ENCODE measurements at regions not wholly inside any gene's neighbourhood (a gene's known extent, or its start where the extent isn't known, plus 50 kb on each side); places are given as distances from the start of the nearest gene placed in this dataset.
"Not testable (repeated sequence)": the region's sequence is repeated elsewhere in the genome, so short reads cannot be mapped to it uniquely, and the experiment has no call there.

- no peak for DNase-seq (ENCODE audit: low read depth)
Measured at GRCh38 chr4:59457576-59457975, 1742.5 kb upstream of the ADGRL3 start.

GRCh38 chr4:59484944-59485343, 1715.2 kb upstream of the ADGRL3 start:
- DNase-seq (ENCODE audit: low read depth): no peak

DNA sequence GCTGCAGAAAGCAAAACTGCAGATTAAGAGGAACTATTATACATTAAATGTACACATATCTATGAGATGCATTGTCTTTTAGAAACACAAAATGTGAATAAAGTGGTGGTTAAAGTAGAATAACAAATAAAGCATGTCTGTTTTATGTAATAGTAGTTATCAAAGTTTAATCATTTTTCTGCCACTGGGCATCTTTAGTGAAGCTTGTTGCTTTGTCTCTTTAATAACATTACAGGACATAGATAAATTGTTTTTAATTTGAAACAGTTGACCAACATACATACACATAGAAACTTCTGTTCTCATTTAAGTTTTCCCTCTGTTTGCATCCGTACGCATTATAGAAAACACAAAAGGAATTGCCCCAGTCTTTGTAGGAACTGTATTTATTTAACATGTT, 1700.0 kb upstream of the ADGRL3 start:
- DNase-seq (ENCODE audit: low read depth): no peak

GRCh38 chr4:59503731-59504130, 1696.4 kb upstream of the ADGRL3 start:
- no peak for DNase-seq (ENCODE audit: low read depth)

DNA sequence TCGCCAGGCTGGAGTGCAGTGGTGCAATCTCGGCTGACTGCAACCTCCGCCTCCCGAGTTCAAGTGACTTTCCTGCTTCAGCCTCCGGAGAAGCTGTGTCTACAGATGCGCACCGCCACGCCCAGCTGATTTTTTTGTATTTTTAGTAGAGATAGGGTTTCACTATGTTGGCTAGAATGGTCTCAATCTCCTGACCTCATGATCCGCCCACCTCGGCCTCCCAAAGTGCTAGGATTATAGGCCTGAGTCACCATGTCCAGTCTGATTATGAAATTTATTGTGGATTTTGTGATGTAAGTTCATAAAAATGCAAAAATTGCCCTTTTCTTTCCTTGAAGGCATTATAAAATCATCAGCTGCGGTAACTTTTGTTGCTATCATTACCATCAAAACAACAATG, 1688.3 kb upstream of the ADGRL3 start:
- peak; percentile 7 for DNase-seq (ENCODE audit: low read depth)

DNA sequence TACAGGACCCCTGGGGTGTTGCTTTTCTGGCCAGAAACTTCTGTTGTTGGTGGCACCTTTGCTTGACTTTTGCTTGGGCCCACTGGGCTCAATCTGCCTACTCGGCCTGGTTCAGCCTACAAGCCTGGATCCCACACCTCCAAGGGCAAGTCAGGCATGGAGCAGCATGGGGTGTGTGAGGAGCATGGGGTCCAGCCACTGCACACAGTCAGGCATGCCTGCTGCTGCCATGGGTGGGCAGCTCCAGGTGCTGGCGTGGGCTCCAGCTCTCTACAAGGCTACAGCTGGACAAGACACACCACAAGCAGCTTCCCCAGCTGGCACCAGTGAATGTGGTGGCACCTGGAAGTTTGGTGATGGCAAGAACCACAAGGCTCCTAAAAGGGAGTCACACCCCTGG, 1683.1 kb upstream of the ADGRL3 start:
- no peak for DNase-seq (ENCODE audit: low read depth)

GRCh38 chr4:59518005-59518823, 1681.9 kb upstream of the ADGRL3 start:
- DNase-seq (ENCODE audit: low read depth): no peak

DNA sequence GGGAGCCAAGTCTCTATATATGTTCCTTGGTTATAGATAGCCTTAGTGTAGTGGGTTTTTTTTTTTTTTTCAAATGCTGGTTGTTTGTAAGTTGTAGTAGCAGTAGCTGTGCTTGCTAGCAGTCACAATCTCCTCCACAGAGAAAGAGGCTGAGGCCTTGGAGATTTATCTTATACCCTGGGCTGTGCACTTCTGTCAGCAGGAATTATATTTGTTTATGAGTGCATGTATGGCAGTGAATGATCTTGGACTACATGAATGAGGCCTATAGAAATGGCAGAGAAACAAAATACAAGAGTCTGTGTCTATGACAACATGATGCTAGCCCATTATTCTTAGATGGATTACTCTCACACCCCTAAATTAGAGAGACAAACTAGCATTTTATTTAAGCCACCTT, 1674.2 kb upstream of the ADGRL3 start:
- no peak for DNase-seq (ENCODE audit: low read depth)

DNA sequence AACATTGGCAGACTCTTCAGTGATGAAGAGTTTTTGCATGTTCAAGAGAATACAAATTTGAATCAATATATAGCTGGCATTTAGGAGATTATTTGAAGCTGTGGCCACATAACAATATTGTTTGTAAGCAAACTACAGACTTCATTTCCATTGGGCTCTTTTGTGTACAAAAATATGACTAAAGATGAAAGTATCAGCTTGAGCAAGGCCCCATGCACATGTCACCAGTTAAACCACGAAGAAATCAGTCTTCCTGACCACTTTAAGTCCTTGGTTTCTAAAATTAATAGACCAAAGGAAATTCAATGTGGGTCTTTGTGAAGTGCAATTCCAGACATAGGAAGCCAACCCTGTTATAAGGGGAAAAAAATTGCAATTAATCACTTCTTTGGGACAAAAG, 1664.6 kb upstream of the ADGRL3 start:
- no peak for DNase-seq (ENCODE audit: low read depth)

DNA sequence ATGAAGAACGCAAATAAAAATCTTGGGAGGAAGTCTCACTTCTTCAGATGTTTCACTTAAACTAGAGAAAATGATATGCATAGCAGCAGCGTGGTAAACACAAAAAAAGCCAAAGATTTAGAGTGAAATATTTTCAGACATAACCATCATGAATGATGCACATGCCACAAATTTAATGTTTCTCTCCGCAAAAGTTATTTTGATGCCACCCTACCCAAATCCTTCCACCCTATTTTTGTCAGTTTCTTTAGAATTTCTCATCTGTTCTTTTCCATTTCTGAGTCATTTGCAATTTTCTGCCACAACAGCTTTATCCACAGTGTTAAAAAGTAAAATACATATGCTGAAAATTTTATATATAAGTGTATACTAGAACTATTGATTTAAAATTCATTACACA, 1663.7 kb upstream of the ADGRL3 start:
- no peak for DNase-seq (ENCODE audit: low read depth)

GRCh38 chr4:59537246-59537886, 1662.8 kb upstream of the ADGRL3 start:
- peak; percentile 68 for DNase-seq (ENCODE audit: low read depth)

DNA sequence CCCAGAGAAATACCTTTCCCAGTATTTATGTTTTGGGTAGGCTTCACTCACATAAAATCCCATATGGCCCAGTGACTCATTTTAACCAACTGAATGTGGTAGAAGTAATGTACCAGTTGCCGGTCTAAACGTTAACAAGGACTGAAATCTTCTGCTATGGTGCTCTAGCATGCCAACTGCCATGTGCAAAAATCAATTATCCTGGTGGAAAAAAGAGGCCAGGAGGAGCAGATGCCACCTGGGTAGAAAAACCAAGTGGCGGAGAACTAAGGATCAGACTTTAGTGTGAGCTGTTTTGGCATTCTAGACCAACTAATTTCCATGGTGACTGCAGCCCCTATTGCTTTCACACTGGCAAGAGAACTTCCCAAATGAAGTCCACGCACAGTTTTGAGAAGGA, 1660.7 kb upstream of the ADGRL3 start:
- no peak for DNase-seq (ENCODE audit: low read depth)

DNA sequence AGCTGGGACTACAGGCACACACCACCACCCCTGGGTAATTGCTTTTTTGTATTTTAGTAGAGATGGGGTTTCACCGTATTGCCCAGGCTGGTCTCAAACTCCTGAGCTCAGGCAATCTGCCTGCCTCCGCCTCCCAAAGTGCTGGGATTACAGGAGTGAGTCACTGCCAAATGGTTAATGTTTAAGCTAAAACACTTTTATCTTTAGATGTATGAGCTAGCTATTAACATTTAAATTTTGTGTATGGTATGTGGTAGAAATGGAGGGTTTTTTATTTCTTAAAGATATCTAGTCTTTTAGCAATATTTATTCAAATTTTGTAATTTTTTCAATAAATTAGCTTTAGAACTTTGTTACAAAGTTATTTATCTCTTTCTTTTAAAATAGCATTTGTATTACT, 1659.8 kb upstream of the ADGRL3 start:
- DNase-seq (ENCODE audit: low read depth): no peak

DNA sequence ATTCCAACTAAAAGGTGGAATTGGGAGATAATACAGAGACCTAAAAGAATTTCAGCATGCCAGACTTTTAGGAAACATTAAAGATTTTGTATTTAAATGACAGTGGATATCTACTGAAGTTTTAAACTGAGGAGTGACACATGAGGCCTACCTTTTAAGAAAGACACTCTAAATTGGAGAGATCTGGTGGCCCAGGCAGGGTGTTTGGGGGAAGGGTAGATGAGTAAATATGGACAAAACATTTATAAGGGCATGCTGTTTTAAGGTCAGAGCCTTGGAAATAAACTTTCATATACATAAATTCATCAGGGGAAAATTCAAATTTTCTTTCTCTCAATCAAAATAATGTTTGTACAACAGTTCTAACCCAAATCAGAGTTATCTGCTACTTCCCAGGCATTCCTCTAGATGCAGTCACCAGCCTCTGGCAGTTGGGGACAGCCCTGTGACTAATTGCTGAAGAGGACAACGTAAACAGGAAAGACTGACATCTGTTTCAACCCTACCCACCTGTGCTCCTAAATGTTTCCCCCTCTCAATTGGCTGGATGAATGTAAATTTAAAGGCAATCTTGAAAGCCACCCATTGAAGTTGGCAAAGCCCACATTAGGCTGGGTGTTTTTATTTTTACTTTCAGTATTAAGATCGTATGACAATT, 1646.9 kb upstream of the ADGRL3 start:
- peak; percentile 80 for DNase-seq (ENCODE audit: low read depth)

GRCh38 chr4:59553721-59554091, 1646.4 kb upstream of the ADGRL3 start:
- peak; percentile 50 for DNase-seq (ENCODE audit: low read depth)

DNA sequence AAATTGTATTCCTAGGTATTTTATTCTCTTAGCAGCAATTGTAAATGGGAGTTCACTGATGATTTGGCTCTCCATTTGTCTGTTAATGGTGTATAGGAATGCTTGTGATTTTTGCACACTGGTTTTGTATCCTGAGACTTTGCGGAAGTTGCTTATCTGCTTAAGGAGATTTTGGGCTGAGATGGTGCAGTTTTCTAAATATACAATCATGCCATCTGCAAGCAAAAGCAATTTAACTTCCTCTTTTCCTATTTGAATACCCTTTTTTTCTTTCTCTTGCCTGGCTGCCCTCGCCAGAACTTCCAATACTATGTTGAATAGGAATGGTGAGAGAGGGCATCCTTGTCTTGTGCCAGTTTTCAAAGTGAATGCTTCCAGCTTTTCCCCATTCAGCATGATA, 1643.9 kb upstream of the ADGRL3 start:
- DNase-seq (ENCODE audit: low read depth): not testable (repeated sequence)

DNA sequence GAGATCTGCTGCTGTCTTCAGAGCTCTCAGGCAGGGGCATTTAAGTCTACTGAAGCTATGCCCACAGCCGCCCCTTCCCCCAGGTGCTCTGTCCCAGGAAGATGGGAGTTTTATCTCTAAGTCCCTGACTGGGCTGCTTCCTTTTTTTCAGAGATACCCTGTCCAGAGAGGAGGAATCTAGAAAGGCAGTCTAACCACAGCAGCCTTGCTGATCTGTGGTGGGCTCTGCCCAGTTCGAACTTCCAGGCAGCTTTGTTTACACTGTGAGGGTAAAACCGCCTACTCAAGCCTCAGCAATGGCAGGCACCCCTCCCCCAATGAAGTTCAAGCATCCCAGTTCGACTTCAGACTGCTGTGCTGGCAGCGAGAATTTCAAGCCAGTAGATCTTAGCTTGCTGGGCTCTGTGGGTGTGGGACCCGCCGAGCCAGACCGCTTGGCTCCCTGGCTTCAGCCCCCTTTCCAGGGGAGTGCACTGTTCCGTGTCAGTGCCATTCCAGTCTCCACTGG, 1639.9 kb upstream of the ADGRL3 start:
- not testable (repeated sequence) for DNase-seq (ENCODE audit: low read depth)

GRCh38 chr4:59565836-59566235, 1634.3 kb upstream of the ADGRL3 start:
- DNase-seq (ENCODE audit: low read depth): no peak

- no peak for DNase-seq (ENCODE audit: low read depth)
Measured at GRCh38 chr4:59570860-59571476, 1629.2 kb upstream of the ADGRL3 start.

DNA sequence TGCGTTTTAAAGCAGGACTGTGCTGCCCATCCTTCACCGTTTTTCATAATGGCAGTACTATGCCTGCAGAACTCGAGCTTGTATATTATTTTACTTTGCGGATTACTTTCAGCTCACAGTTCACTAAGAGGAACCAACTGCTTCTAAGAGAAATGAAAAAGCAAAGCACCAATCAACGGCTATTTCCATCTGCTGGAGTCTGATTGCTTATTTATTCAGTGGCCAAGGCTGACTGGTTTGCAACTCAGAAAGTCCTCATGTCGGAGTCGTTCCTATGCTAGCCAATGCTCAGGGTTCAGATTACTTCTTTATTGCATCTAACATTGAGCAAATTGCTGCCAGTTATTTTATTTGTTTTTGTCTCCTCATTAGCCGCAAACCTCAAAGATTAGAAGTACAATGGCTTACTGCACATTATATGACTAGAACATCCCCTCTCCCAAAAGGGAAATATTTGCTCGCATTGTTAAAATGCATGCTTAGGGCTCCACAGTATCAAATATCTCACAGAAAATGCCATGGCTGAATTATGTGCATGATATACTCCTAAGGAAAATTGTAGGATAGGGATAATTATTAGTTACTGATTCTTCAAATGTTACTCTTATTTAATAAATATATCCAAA, 1628.2 kb upstream of the ADGRL3 start:
- DNase-seq (ENCODE audit: low read depth): no peak

DNA sequence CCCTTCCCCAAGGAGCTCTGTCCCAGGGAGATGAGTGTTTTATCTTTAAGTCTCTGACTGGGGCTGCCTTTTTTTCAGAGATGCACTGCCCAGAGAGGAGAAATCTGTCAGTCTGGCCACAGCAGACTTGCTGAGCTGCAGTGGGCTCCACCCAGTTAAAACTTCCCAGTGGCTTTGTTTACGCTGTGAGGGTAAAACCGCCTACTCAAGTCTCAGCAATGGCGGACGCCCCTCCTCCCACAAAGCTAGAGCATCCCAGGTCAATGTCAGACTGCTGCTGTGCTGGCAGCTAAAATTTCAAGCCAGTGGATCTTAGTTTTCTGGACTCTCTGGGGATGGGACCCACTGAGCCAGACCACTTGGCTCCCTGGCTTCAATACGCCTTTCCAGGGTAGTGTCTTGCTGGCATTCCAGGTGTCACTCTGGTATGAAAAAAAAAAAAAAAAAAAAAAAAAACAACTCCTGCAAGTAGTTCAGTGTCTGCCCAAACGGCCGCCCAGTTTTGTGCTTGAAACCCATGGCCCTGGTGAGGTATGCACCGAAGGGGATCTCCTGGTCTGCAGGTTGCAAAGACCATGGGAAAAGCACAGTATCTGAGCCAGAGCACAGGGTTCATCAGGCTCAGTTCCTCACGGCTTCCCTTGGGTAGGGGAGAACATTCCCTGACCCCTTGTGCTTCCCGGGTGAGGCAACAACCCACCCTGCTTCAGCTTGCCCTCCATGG, 1616.1 kb upstream of the ADGRL3 start:
- no peak for DNase-seq (ENCODE audit: low read depth)
